ENCODE measurements at regions not wholly inside any gene's neighbourhood (a gene's known extent, or its start where the extent isn't known, plus 50 kb on each side); places are given as distances from the start of the nearest gene placed in this dataset.

GRCh38 chr9:28956116-28956880, 1383.0 kb upstream of the C9orf72 start:
- Histone ChIP-seq H3K9me2 (ENCODE audit: insufficient read depth) (no peaks in the 10 kb centered on the region), H3K4me1 (ENCODE audit: control insufficient read depth in 1 of 2, insufficient read depth in 2 of 2, low read length in 2 of 2) (no peaks in the 10 kb centered on the region), H3K4me3 (replicated peaks in 1 of 2; ENCODE audit: low read depth in 1 of 2, low read length in 2 of 2) (no peak overlapping the region), H3K36me3 (ENCODE audit: control insufficient read depth in 1 of 2, insufficient read depth in 2 of 2, low read length in 2 of 2) (no peaks in the 10 kb centered on the region), H3K9me3 (ENCODE audit: control insufficient read depth in 1 of 2, insufficient read depth in 1 of 2, low read depth in 1 of 2, low read length in 2 of 2) (peaks cover 0 to 3% of the 10 kb centered on the region in 2 experiments; a peak in 2 of 4 replicates), H3K27me3 (ENCODE audit: insufficient read depth, low read length) (no peaks in the 10 kb centered on the region), H2AFZ (ENCODE audit: low read depth, low read length, poor library complexity, severe bottlenecking) (no peak overlapping the region), H4K20me1 (ENCODE audit: insufficient read depth) (no peaks in the 10 kb centered on the region), H3K79me2 (ENCODE audit: insufficient read depth, low read length) (no peaks in the 10 kb centered on the region), H3K4me2 (ENCODE audit: low read length) (no peak overlapping the region), H3K9ac (ENCODE audit: low read length) (no peak overlapping the region), H3K27ac (ENCODE audit: low read depth, low read length) (no peak overlapping the region)
- TF ChIP-seq ZBTB33 (IDR thresholded peaks at IDR 0.05; ENCODE audit: extremely low read depth, insufficient replicate concordance, low read length) (no peak), EZH2 (IDR thresholded peaks at IDR 0.05) (no peak), CEBPB (IDR thresholded peaks at IDR 0.05; ENCODE audit: low read depth) (no peak), EZH2phosphoT487 (IDR thresholded peaks at IDR 0.05; ENCODE audit: borderline replicate concordance) (no peak), JUND (IDR thresholded peaks at IDR 0.05) (no peak), RAD21 (IDR thresholded peaks at IDR 0.05; ENCODE audit: low read depth) (no peak), POLR2A (IDR thresholded peaks at IDR 0.05; ENCODE audit: borderline replicate concordance, extremely low read depth, insufficient read depth, insufficient read length) (no peak), ELF1 (IDR thresholded peaks at IDR 0.05; ENCODE audit: borderline replicate concordance, low read depth) (no peak), REST (IDR thresholded peaks at IDR 0.05; ENCODE audit: low read depth) (no peak), CBX3 (IDR thresholded peaks at IDR 0.05; ENCODE audit: low read depth) (no peak), ZFX (IDR thresholded peaks at IDR 0.05) (no peak)
- TF ChIP-seq, protein P1, sequence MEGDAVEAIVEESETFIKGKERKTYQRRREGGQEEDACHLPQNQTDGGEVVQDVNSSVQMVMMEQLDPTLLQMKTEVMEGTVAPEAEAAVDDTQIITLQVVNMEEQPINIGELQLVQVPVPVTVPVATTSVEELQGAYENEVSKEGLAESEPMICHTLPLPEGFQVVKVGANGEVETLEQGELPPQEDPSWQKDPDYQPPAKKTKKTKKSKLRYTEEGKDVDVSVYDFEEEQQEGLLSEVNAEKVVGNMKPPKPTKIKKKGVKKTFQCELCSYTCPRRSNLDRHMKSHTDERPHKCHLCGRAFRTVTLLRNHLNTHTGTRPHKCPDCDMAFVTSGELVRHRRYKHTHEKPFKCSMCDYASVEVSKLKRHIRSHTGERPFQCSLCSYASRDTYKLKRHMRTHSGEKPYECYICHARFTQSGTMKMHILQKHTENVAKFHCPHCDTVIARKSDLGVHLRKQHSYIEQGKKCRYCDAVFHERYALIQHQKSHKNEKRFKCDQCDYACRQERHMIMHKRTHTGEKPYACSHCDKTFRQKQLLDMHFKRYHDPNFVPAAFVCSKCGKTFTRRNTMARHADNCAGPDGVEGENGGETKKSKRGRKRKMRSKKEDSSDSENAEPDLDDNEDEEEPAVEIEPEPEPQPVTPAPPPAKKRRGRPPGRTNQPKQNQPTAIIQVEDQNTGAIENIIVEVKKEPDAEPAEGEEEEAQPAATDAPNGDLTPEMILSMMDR (IDR thresholded peaks at IDR 0.05 in 2 of 3, conservative IDR thresholded peaks at IDR 0.05 in 1 of 3; ENCODE audit: borderline replicate concordance in 1 of 3, insufficient read depth in 1 of 3, low read depth in 2 of 3, low read length in 2 of 3): no peak
- TF ChIP-seq, protein P2, sequence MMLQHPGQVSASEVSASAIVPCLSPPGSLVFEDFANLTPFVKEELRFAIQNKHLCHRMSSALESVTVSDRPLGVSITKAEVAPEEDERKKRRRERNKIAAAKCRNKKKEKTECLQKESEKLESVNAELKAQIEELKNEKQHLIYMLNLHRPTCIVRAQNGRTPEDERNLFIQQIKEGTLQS (IDR thresholded peaks at IDR 0.05): no peak
- no TSS peak for BruUV-seq (replicated peaks)
- ChIA-PET POLR2A (no interaction called here), CTCF (no interaction called here), RAD21 (ENCODE audit: low non-redundant PET in 1 of 2, low total read pairs in 2 of 2, uncharacterized antibody in 2 of 2, unreplicated experiment in 2 of 2) (no interaction called here)
- intact Hi-C loops (cut with micrococcal nuclease): no loop called here
- no peak for DNase-seq (ENCODE audit: low read depth, low spot score)
- no peak for ATAC-seq
